GM19455 (cell line): ENCODE measurements at regions not wholly inside any gene's neighbourhood (a gene's known extent, or its start where the extent isn't known, plus 50 kb on each side); places are given as distances from the start of the nearest gene placed in this dataset.
"Not testable (repeated sequence)": the region's sequence is repeated elsewhere in the genome, so short reads cannot be mapped to it uniquely, and the experiment has no call there.

ENCODE experiments used
- ATAC-seq: cut with Tn5 transposase; IDR thresholded peaks from one replicate; pipeline ENCODE4 v1.9.1; 2021; ENCODE audit not compliant: unreplicated experiment

DNA sequence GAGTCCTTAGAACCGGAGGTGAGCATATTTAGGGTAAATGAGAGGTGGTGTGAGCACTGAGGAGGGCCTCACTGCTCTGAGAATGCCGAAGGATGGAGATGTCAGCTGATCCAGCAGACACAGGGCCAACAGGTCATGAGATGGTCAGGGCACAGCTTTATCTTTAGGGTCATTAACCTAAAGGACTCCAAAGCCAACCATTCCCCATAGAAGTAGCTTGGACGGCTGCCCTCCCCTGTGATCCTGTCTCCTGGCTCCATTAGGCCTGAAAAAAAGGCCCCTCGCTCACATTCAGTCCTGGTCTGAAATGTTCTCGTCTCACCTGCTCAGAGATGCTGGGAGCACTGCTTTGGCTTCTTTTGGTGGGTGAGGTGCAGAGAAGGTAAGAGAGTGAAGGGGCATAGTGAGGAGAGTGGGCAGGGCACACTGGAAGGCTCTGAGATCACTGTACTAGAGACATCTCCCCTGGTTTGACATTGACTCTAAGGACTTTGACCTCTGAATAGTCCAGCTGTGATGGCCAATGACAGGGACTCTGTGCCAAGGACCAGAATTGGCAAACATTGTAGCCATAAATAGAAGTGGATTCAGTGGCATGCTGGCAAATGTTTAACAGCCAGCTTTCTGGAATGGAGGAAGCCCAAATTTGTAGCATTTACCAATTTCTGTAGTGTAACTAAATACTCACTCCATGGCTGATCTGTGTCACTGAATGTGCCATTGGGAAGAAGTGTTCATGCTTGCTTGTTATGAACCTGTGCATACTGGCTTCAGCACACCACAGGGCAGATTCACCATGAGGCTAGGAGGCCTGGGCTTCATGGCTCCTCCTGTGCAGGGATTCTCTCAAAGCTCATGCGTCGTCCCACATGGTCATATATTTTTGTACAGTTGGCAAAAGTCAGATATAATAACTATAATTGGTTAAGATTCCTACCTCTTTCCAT lies 76.2 kb upstream of the MRPS22 start:
- ATAC-seq: no peak

GRCh38 chr3:139269984-139270383 lies 73.8 kb upstream of the MRPS22 start:
- ATAC-seq: no peak

DNA sequence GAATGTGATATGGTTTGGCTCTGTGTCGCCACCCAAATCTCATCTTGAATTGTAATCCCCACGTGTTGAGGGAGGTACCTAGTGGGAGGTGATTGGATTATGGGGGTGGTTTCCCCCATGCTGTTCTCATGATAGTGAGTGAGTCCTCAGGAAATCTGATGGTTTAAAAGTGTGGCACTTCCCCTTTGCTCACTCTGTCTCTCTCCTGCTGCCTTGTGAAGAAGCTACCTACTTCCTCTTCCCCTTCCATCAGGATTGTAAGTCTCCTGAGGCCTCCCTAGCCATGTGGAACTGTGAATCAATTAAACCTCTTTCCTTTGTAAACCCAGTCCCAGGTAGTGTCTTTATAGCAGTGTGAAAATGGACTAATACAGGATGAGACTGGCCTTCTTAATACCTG lies 73.2 kb upstream of the MRPS22 start:
- not testable (repeated sequence) for ATAC-seq

DNA sequence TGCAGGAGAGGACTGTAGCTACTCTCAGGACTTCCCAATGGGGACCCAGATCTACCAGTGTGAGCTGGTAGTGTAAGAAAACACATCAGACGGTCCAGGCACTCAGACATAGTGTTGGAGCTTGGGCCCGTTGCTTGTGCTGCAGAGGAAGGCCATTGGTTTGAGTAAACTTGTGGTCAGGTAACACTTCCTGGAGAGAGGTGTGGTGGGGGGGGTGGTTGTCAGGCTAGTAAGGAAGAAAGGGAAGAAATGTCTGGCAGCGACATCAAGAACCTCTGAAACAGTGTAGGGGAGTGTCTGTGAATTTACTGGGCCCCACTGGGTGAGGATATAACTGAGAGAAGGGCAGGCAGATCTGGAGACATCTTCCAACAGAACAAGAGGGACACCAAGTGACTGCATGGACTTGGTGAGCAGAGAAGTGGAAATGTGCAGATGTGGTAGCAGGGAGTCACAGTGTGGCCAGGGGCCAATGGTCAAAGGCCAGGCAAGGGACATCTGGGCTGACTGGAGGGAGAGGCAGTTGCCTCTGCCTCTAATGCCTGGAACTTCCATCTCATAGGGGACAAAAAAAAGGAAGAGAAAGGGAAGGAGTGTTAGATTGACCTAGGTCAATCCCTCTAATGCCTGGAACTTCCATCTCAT lies 63.7 kb upstream of the MRPS22 start:
- no peak for ATAC-seq

GRCh38 chr3:139281096-139281495 lies 62.7 kb upstream of the MRPS22 start:
- ATAC-seq: no peak

DNA sequence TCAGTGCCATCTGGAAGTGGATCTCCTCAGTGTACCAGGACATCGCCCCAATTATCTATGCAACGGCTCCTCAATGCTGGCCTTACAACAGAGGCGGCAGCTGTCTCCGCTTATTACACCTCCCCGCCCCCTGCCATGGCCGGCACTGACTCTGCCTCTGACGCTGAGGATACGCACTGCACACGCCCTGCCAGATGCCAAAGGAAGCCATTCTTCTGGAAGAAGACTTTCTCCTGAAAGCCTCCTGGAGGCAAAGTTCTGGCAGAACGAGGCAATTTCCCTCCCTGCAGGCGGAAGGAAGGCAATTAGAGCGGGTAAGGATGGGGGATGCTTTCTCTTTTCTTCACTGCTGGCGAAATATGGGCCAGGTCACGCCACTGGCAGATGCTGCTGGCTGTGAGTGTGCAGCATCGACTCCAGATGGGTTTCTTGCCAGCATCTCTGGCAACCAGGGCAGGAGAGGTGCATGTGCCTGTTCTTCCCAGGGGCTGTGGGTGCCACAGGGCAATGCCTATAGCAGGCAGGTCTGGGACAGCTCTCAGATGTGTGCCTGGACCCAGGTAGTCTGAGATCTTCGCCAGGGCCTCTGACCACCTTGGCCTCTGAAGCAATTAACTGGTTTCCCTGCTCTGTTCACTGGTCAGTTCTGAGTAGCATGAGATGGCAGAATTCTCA lies 62.2 kb upstream of the MRPS22 start:
- no peak for ATAC-seq

GRCh38 chr3:139283301-139283700 lies 60.5 kb upstream of the MRPS22 start:
- ATAC-seq: no peak

DNA sequence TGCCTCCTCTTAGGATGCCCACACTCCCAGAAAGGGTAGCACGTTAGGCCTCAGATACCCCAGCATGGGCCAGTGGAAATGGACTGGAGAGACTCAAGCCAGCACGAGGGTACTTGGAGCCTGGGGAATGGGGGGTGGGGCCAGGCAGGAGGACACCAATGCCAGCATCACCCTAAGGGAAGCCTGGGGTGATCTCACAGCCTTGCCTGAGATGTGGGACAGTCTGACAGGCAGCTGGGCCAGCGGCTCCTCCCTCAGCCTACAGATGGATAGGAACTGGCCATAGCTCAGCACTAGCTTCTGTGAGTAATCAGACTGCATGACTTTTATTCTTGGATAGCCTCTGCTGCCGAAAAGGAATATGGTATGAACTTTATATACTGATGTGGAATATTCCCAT lies 59.6 kb upstream of the MRPS22 start:
- no peak for ATAC-seq

DNA sequence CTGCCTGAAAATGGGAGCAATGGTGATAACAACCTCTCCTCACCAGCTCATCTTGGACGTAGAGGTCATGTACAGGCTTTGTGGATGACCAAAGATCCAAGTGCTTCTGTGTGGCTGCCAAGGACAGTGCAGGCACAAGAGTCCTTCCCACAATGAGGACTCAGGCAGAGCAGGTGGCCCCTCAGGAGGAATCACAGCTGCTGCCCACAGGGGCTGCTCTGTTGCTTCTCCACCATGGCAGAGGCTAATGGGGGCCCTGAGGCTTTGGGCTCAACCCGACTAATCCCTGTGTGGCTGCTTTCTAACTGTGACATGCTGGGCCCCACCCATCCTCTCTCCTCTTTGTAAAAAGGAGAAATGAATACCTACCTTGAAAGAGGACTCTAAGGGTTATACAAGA lies 58.1 kb upstream of the MRPS22 start:
- ATAC-seq: no peak

- ATAC-seq: no peak
Observed at GRCh38 chr3:139286241-139286640, 57.6 kb upstream of the MRPS22 start.

GRCh38 chr3:139286825-139287224 lies 57.0 kb upstream of the MRPS22 start:
- no peak for ATAC-seq

DNA sequence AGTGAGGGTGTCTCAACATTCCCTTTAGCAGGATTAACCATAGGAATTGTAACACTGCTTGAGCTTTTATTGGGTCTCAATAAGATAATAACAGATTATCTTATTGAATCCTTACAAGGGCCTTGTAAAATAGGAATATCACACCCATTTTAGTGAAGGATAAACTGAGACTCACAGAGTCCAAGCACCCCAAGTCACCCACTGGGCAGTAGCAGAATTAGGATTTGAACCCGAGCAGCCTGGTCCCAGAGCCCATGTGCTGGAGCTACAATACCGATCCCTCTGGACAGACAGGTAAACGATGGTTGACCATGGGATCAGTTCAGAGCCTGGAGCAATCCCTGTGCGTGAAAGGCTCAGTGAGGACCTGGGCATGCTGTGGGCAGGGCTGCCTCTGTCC lies 56.3 kb upstream of the MRPS22 start:
- ATAC-seq: no peak

DNA sequence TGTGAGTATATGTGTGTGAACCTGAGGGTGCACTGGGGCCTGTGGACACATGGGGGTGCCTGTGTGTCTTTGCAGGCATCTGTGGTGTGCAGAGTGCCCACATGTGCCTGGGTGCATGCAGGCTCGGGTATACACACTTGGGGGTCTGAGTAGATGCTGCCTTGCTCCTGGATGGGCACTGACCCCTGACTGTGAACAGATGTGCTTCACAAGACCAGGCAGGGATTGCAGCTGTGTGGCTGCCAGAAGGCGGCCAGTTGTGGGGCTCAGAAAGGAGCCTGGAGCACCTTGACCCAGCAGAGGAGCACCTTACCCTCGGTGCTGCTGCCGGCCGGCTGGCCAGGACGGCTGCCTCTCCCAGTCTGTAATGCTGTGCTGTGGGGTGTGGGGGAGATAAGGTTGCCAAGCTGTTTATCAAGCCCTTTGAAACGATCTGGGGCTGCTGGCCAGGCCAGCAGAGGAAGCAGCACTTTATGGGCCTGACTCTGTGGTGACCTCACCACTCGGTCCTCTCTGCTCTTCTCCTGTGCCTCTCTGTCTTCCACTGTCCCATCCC lies 55.5 kb upstream of the MRPS22 start:
- ATAC-seq: no peak

GRCh38 chr3:139289860-139290524 lies 53.8 kb upstream of the MRPS22 start:
- no peak for ATAC-seq

DNA sequence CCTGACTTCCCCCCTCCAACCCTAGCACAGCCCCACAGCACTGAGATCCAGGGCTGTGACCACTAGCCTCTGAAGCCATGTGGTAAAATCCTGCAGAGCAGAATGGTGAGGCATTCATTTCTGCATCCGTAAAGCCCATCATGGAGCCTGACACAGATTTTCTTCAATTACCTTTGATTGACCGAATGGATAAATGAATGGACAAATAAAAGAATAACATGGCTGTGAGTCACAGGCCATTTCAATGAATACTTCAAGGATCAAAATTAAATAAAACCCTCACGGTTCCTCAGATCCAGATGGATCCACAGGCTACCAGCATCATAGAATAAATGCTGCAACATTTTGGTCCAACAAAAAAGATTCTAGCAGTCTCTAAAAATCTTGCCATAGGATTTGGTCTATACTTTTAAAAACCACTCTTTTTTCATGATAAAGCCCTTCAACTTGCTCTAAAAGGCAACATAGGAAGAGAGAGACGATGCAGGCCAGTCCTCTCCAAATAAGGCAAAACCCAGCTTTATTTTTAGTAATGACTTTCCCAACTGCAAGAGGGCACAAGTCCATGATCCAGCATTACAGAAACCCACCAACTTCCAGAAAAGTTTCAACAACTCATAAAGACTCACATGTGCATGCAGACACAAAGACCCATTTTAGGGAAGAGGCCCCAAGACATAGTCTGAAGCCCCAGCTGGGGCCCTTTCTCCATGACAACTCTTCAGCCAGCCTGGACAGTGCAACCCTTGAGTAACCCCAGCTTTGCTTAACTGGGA lies 52.4 kb upstream of the MRPS22 start:
- no peak for ATAC-seq

- no peak for ATAC-seq
Observed at GRCh38 chr3:139292192-139292591, 51.6 kb upstream of the MRPS22 start.

DNA sequence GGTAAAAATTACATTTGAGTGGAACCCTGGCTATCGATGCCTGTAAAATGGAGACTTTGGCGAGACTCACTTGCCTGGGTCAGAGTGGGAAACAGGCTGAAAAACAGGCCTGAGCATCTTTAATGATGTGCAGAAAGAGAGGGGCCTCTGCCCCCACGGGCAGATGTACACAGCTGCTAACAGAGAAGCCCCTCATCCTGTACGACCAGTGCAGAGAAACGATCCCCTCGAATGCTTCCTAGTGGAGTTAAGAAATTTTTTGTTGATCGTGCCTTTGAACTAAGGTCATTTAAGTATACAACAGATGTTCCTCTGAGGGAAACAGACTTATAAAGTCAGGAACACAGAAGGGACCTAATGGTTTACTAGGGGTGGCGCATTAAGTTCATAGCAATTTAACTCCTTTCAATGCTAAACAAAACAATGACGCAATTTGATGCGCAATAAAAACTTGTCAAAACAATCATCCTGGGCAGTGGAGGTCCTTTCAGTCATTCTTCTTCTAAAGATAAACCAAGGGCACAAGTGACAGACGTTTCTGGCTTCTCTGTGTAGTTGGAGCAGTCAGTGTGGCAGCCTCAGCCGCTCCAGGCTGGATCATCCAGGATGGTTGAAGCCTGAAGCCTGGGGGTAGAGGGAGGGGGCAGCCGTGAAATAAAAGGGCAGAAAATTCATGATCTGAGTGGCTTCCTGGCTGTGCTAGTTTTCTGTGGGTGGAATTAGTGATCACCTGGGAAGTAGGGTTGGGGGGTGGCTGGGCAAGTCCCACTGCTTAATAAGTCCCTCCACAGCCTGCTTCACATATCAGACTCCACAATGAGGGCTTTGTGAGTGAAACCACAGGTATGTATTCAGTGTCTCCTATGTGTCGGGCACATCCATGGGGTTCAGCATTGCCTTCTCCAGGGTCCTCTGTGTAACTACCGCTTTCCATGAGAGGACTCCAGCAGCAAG lies 50.8 kb upstream of the MRPS22 start:
- ATAC-seq: no peak

GRCh38 chr3:139293665-139294023 lies 50.2 kb upstream of the MRPS22 start:
- ATAC-seq: no peak
